ENCODE measurements at regions not wholly inside any gene's neighbourhood (a gene's known extent, or its start where the extent isn't known, plus 50 kb on each side); places are given as distances from the start of the nearest gene placed in this dataset.
"Not testable (repeated sequence)": the region's sequence is repeated elsewhere in the genome, so short reads cannot be mapped to it uniquely, and the experiment has no call there.

DNA sequence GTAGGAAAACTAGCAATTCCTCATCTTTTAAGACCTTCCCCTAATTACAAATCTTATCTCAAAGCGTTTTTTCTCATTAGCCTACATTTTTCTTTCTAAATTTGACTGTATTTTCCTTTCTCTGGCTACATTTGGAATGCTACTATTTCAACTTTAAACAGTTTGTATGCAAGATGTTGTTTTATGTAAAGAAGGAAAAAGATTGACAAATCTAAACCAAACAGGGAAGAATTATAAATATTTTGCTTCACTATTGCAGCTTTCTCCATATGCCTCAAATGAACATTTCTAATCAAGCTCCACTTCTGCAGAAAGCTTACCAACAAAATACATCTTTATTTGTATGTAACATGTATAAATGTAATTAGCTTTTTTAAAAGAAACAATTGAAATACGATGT is 156.2 kb downstream of the MZT1 start:
- DNase-seq = no peak

GRCh38 chr13:72570019-72570418 is 157.4 kb downstream of the MZT1 start:
- no peak for DNase-seq

DNA sequence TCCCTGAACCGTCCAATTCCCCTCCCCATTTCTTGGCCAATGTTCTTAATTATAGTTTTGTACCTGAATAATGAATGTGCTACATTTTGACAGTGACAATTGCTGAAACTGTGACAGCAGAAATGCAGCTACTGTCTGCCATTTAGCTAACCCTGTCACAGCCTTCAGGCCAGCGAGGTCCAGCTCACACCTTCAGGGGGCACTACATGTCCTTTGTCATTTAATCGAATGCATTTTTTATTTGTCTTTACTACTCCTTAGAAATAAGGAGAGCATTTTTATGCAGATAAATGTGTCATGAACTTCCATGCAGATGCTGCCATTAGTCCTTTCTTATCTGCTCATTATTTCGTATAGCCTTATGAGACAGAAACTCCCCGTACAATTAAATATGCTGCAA is 159.9 kb downstream of the MZT1 start:
- no peak for DNase-seq

DNA sequence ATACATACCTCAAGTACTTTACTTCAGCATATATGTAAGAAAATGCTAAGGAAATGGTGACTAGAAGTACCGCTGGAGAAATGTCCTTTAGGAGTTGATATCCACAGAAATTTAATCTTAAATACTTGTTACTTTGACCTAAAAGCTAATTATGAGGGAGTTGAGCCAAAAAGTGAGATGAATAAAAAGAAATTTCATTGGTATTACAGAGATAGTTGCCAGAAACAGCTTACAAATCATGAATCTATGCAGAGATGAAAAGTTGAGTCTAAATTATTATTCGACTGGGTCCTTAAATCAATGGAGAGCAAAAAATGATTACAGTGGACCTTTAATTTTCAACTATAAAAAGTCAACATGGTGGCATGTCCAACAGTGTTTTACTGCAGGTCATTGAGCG is 160.9 kb downstream of the MZT1 start:
- no peak for DNase-seq

DNA sequence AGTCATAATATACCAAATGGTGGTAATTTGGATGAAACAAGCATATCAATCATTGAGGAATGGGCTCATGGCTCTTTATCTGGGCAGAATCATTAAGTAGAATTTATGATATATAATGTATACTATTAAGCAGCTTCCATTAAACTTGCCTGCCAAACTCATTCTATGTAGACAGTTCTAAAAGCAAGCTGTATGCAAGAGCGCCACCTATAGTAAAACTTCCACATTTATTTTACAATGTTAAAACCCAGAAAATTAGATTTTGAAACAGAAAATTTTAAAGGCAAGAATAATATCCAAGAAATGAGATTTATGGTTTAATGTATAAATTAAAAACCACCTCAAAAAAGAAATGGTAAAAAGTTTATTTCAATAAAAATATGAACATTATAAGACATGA is 161.5 kb downstream of the MZT1 start:
- peak in 1 of 2 experiments; percentile 3 for DNase-seq

- DNase-seq = no peak
These were observed 164.7 kb downstream of the MZT1 start for GRCh38 chr13:72562686-72563085.

DNA sequence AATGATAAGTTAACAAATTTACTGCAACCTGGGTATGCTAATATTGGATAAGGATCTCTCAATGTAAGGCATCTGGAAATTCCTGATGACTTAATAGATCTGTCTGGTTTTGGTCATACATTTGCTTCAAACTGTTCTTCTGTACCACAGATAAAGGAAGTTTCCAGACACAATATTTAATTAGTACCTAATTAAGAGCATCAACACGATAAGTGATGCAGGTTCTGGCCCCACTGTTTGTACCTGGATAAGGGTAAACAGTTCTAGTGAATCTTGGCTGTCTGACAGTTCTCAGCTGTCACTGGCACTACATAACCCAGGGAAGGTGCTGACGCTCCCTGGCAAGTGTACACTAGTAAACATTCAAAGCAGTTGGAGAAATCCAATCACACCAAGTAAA is 165.6 kb downstream of the MZT1 start:
- no peak for DNase-seq

DNA sequence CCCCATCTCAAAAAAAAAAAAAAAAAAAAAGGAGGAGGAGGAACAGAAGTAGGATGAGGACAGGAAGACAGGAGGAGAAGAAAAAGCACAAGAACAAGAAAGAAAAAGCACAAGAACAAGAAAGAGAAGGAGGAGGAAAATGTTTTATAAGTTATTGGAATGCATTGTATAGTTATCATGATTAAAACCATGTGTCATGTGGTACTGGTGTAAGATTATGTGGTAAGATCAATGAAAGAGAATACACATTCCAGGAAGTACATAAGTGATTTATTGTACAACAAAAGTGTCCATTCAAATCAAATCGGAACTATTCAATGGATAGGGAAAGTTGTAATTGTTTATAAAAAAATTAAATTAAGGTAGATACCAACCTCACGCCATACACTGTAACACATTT is 167.7 kb downstream of the MZT1 start:
- DNase-seq = no peak

DNA sequence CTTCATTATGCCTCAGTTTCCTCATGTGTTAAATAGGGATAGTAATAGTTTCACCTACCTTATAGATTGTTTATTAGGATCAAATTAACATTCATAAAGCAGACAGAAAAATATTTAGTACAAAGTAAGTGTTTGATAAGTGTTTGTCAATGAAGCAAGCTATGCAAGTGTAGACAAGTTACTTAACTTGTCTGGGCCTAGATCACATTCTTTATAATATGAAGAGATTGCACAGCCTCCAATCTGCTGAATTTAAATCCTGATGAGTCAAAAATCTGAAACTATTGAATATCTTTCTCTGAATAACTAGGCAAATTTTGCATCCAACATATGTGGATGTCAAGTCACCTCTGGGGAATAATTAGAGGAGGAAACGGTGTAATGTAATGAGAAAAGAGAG is 170.5 kb downstream of the MZT1 start:
- no peak for DNase-seq

- DNase-seq = no peak
These were observed 171.8 kb downstream of the MZT1 start for GRCh38 chr13:72555601-72556000.

DNA sequence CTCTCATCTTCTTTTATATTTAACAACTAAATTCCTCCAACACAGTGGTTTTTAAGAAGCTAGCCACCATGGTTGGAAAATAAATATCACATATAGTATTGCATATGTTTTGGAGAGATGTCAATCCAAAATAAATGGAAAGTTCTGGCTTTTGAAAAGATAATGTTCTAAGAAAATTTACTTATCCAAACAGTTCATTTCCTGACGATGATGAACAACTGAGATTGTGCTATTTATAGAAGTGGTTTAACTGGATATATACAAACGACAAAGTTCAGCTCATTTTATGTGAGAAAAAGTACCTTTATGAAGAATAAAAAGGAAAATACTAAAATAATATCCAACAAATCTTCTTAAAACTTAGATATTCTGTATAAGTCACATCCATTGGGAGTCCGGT is 174.7 kb downstream of the MZT1 start:
- DNase-seq = no peak

- not testable (repeated sequence) for DNase-seq
These were observed 181.5 kb downstream of the MZT1 start for GRCh38 chr13:72545895-72546294.

- DNase-seq = no peak
These were observed 182.3 kb downstream of the MZT1 start for GRCh38 chr13:72545030-72545719.

- DNase-seq = no peak
These were observed 183.4 kb downstream of the MZT1 start for GRCh38 chr13:72544042-72544441.

DNA sequence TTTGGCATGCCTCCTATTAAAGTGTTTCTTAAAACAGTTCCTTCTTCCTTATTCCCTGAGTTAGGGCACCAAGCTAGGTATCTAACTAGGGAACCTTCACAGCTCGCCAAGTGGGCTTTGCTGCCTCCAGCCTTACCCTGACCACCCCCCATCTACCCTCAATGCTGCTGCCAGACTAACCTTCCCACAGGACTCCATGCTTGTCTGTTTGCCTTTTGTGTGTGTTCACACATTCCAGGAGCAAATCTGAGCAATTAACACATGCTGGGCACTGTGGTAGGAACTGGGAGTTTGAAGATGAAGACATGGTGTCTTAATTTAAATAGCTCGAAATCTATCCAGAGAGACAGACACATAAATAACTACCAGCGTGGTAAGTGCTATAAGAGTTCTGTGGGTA is 185.2 kb downstream of the MZT1 start:
- DNase-seq = no peak

DNA sequence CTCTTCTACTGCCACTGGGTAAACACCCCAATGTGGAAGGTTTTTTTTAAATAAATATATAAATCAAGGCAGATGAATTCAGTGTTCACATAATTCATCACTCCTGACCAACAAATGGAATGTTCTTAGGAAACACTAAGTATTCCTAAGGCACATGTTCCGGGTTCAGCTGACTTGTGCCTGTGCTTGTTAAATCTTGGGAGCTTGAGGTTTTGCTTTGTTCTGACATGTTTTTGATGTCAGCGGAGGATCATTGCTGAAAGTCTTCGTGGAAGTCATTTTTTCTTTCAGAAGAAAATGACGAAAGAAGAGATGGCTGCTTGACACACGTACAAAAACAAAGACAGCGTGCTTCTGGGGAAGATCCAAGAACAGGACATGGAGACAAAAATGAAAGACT is 185.8 kb downstream of the MZT1 start:
- DNase-seq = no peak

GRCh38 chr13:72540881-72541280 is 186.5 kb downstream of the MZT1 start:
- DNase-seq = no peak

- DNase-seq = no peak
These were observed 187.5 kb downstream of the MZT1 start for GRCh38 chr13:72539925-72540324.

GRCh38 chr13:72537782-72538181 is 189.6 kb downstream of the MZT1 start:
- DNase-seq = no peak

GRCh38 chr13:72537395-72537780 is 190.0 kb downstream of the MZT1 start:
- no peak for DNase-seq

GRCh38 chr13:72536714-72537394 is 190.6 kb downstream of the MZT1 start:
- no peak for DNase-seq

DNA sequence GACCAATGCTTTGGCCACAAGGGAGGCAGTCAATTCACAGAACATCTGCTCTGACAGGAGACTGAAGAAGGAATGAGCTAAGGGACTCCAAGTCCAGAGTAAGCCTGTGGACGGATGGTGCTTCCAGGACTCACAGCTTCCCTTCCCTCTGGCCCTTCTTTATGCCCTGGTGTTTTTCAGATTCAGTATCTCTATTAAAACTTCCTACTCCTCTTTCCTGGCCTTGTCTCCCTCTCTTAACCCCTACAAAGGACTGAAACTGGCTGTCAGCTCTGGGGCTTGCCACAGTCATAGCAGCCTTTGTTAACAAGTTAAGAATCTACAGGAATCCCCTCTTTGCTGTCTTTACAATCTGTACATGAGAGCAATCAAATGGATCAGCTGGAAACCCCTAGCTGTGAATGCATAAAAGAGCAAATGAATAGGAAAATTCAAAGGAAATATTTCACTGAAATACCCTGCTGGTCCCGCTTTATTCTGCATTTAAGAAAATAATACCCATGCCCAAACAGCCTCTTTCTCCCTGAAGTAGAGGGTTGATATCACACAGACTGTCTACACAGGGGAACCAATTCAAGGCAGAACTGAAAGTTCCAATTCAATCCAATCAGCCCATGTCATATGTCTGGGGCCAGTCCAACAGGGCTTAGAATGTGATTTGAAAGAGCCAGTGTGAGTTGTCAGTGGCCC is 192.3 kb downstream of the MZT1 start:
- no peak for DNase-seq

GRCh38 chr13:72530471-72530870 is 197.0 kb downstream of the MZT1 start:
- no peak for DNase-seq

DNA sequence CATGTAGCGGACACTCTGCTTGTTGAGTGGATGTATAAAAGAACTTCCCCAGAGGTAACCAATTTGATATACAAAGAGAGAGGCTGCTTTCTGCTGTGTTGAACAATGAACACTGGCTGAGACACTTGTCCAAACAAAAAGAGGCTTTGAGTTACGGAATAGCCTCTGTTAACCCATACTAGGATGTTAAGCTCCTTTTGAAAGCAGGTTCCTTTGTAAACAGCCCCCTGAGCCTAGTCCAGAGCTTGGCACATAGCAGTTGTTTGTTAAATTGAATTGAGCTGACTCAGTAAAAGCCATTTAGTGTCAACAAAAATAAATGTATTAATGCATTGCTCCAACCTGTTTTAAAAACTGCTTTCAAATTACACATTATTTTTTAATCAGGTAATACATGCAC is 200.1 kb downstream of the MZT1 start:
- no peak for DNase-seq
